Smooth muscle cell (in vitro differentiated cells): ENCODE measurements at regions not wholly inside any gene's neighbourhood (a gene's known extent, or its start where the extent isn't known, plus 50 kb on each side); places are given as distances from the start of the nearest gene placed in this dataset.
"Not testable (repeated sequence)": the region's sequence is repeated elsewhere in the genome, so short reads cannot be mapped to it uniquely, and the experiment has no call there.

ENCODE experiments used
- DNase-seq: peaks from one replicate; lab custom pipeline; 2025; ENCODE audit not compliant: unreplicated experiment; lab: John Stamatoyannopoulos, UW
- H2AFZ ChIP-seq: fragments of 200-600 bp; sonication (generic); 2 replicates; pipeline ENCODE4 v1.6.0; 2016; ENCODE audit warnings: antibody characterized with exemption, low read depth, mild to moderate bottlenecking
- H3F3A ChIP-seq: fragments of 200-600 bp; sonication (generic); 2 replicates; pipeline ENCODE4 v1.6.0; 2017; ENCODE audit warnings: antibody characterized with exemption, low read depth
- H3K27ac ChIP-seq: fragments of 200-600 bp; sonication (generic); 2 replicates; pipeline ENCODE4 v1.5.1; 2016; ENCODE audit warnings: low read depth, mild to moderate bottlenecking
- H3K27me3 ChIP-seq: fragments of 200-600 bp; sonication (generic); 2 replicates; pipeline ENCODE4 v1.6.1; 2016; ENCODE audit warnings: low read depth, mild to moderate bottlenecking
- H3K36me3 ChIP-seq: fragments of 200-600 bp; sonication (generic); 2 replicates; pipeline ENCODE4 v1.5.1; 2016; ENCODE audit warnings: low read depth
- H3K4me1 ChIP-seq: fragments of 200-600 bp; sonication (generic); 2 replicates; pipeline ENCODE4 v1.5.1; 2016; ENCODE audit warnings: low read depth
- H3K4me2 ChIP-seq: fragments of 200-600 bp; sonication (generic); 2 replicates; pipeline ENCODE4 v1.6.0; 2016; ENCODE audit warnings: mild to moderate bottlenecking
- H3K4me3 ChIP-seq: fragments of 200-600 bp; sonication (generic); 2 replicates; pipeline ENCODE4 v1.5.1; 2016; ENCODE audit warnings: mild to moderate bottlenecking
- H3K79me2 ChIP-seq: fragments of 200-600 bp; sonication (generic); 2 replicates; pipeline ENCODE4 v1.6.0; 2016; ENCODE audit warnings: low read depth, mild to moderate bottlenecking
- H3K9ac ChIP-seq: fragments of 200-600 bp; sonication (generic); 2 replicates; pipeline ENCODE4 v1.6.0; 2016; ENCODE audit warnings: low read depth
- H3K9me3 ChIP-seq: fragments of 200-600 bp; sonication (generic); replicated peaks from 2 replicates; pipeline ENCODE4 v1.5.1; 2016; ENCODE audit warnings: low read depth
- H4K20me1 ChIP-seq: fragments of 200-600 bp; sonication (generic); 2 replicates; pipeline ENCODE4 v1.6.0; 2016; ENCODE audit warnings: low read depth
- CTCF ChIP-seq: fragments of 200-600 bp; sonication (generic); IDR thresholded peaks from 2 replicates; pipeline ENCODE4 v1.5.1; 2017; ENCODE audit warnings: borderline replicate concordance, mild to moderate bottlenecking, antibody characterized with exemption; ENCODE audit not compliant: insufficient read depth, poor library complexity, severe bottlenecking
- WGBS: methylation state at CpG from one replicate; pipeline ENCODE4 v1.1.7; 2016; ENCODE audit warnings: low lambda C conversion rate; 5-methylcytosine and 5-hydroxymethylcytosine counted together

- DNase-seq = no peak
- no peaks in the 10 kb centered on the region for H3K79me2 ChIP-seq
- H3K27me3 ChIP-seq = no peaks in the 10 kb centered on the region
- H3K36me3 ChIP-seq = no peaks in the 10 kb centered on the region
- no peak overlapping the region for H2AFZ ChIP-seq
- H3K27ac ChIP-seq = no peak overlapping the region
- TF ChIP-seq CTCF = no peak
- H3K4me2 ChIP-seq = no peak overlapping the region
- no peaks in the 10 kb centered on the region for H3K4me1 ChIP-seq
- no peaks in the 10 kb centered on the region for H3K9me3 ChIP-seq
- WGBS = 88% methylated on average over 1 of the region's 1 CpG
- no peak overlapping the region for H3K4me3 ChIP-seq
- no peaks in the 10 kb centered on the region for H3F3A ChIP-seq
- no peaks in the 10 kb centered on the region for H4K20me1 ChIP-seq
- H3K9ac ChIP-seq = no peak overlapping the region
Measured at GRCh38 chr3:16768956-16769355, 115.8 kb upstream of the PLCL2 start.

- no peaks in the 10 kb centered on the region for H3F3A ChIP-seq
- H3K36me3 ChIP-seq = no peaks in the 10 kb centered on the region
- no peak overlapping the region for H3K4me2 ChIP-seq
- no peaks in the 10 kb centered on the region for H4K20me1 ChIP-seq
- H3K9me3 ChIP-seq = no peaks in the 10 kb centered on the region
- H3K27me3 ChIP-seq = no peaks in the 10 kb centered on the region
- H3K79me2 ChIP-seq = no peaks in the 10 kb centered on the region
- H3K4me1 ChIP-seq = no peaks in the 10 kb centered on the region
- no peak overlapping the region for H2AFZ ChIP-seq
- 95% methylated on average over 4 of the region's 4 CpGs for WGBS
- TF ChIP-seq CTCF = no peak
- no peak for DNase-seq
- H3K27ac ChIP-seq = no peak overlapping the region
- H3K4me3 ChIP-seq = no peak overlapping the region
- H3K9ac ChIP-seq = no peak overlapping the region
Measured at GRCh38 chr3:16769525-16769924, 115.2 kb upstream of the PLCL2 start.

GRCh38 chr3:16770021-16770420, 114.7 kb upstream of the PLCL2 start:
- Histone ChIP-seq H3K9ac (no peak overlapping the region), H3F3A (no peaks in the 10 kb centered on the region), H3K9me3 (no peaks in the 10 kb centered on the region), H3K79me2 (no peaks in the 10 kb centered on the region), H2AFZ (no peak overlapping the region), H3K36me3 (no peaks in the 10 kb centered on the region), H3K27ac (no peak overlapping the region), H3K4me3 (no peak overlapping the region), H3K4me1 (no peaks in the 10 kb centered on the region), H3K4me2 (no peak overlapping the region), H3K27me3 (no peaks in the 10 kb centered on the region), H4K20me1 (no peaks in the 10 kb centered on the region)
- 83% methylated on average over 5 of the region's 5 CpGs for WGBS
- no peak for TF ChIP-seq CTCF
- no peak for DNase-seq

GRCh38 chr3:16770792-16771191, 114.0 kb upstream of the PLCL2 start:
- no peaks in the 10 kb centered on the region for H4K20me1 ChIP-seq
- no peaks in the 10 kb centered on the region for H3K9me3 ChIP-seq
- no peak overlapping the region for H2AFZ ChIP-seq
- no peak overlapping the region for H3K9ac ChIP-seq
- no peaks in the 10 kb centered on the region for H3K36me3 ChIP-seq
- no peak for DNase-seq
- H3F3A ChIP-seq = no peaks in the 10 kb centered on the region
- no peak for TF ChIP-seq CTCF
- H3K79me2 ChIP-seq = no peaks in the 10 kb centered on the region
- WGBS = 96% methylated on average over 4 of the region's 4 CpGs
- no peaks in the 10 kb centered on the region for H3K27me3 ChIP-seq
- H3K4me3 ChIP-seq = no peak overlapping the region
- H3K27ac ChIP-seq = no peak overlapping the region
- no peak overlapping the region for H3K4me2 ChIP-seq
- H3K4me1 ChIP-seq = peaks cover 3% of the 10 kb centered on the region

- not testable (repeated sequence) for H4K20me1 ChIP-seq, H3F3A ChIP-seq, H3K27ac ChIP-seq, DNase-seq, H3K9ac ChIP-seq, H3K79me2 ChIP-seq, H3K9me3 ChIP-seq, H3K4me3 ChIP-seq, H3K4me1 ChIP-seq, H3K27me3 ChIP-seq, H3K36me3 ChIP-seq, H2AFZ ChIP-seq, H3K4me2 ChIP-seq
- 85% methylated on average over 10 of the region's 15 CpGs for WGBS
Measured at GRCh38 chr3:16773594-16773993, 111.2 kb upstream of the PLCL2 start.

GRCh38 chr3:16774536-16774935, 110.2 kb upstream of the PLCL2 start:
- not testable (repeated sequence) for H3K4me1 ChIP-seq, H3K27me3 ChIP-seq, H3F3A ChIP-seq, H3K79me2 ChIP-seq, H3K9ac ChIP-seq, H4K20me1 ChIP-seq, H3K36me3 ChIP-seq, H3K9me3 ChIP-seq, DNase-seq, H3K27ac ChIP-seq, H3K4me2 ChIP-seq, H2AFZ ChIP-seq, H3K4me3 ChIP-seq
- 76% methylated on average over 11 of the region's 11 CpGs for WGBS
